ENCODE measurements at regions not wholly inside any gene's neighbourhood (a gene's known extent, or its start where the extent isn't known, plus 50 kb on each side); places are given as distances from the start of the nearest gene placed in this dataset.

DNA sequence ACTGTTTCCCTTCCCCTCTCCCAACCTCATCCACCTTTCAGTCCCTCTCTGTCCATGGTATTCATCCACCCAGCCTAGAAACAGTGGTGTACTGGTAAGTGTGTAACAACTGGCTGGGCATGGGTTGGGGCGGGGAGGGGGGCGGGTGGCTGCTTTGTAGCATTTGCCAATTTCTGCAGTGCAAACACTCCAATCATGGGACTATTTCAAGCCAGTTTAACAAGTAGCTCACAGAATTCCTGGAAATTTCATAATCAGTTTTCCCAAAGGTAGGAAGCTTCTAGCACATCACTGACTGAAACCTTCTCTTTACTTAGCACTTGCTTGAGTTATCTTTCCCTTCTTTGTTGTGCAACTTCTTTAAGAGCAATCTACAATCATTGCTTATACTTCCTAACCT is 100.8 kb upstream of the WASF3 start:
- DNase-seq (ENCODE audit: low spot score): no peak

DNA sequence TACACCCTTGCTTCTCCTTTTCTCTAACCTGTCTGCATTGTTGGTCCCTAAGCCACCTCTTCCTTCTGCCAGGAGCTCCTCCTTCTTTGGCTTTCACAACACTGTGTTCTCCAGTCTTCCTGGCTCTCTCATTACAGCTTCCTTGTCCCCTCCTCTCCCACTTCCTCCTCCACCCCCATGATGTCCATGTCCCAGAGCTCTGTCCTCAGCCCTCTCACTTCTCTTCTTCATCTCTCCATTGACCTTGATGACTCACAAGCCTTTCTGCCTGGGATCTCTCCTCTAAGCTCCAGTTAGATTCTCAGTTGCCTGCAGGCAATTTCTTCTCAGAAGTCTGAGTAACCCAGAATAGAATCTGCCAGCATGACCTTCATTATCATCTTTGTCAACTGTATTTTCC is 100.3 kb upstream of the WASF3 start:
- no peak for DNase-seq (ENCODE audit: low spot score)

DNA sequence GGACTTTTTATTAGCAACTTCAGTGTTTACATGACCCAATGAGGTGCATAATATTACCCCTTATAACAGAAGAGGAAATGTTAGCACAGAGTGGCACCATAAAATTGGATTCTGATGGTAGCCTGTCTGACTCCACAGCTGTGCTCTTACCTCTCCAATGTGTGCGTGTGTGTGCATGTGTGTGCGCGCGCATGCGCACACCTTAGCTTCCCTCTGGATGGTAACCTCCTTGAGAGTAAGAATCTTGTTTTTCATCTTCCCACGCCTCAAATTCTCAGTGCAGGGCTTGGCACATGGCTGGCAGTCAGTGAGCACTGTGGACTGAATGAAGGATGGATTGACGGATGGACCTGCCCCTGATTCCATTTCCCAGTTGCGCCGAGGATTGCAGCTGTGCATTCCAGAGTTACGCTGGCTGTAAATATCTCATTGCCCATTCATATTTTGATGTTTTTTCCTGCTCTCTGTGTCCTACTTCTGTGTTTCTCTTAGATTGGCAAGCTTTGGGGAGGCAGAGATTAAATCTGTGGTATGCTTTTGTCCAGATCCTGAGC is 99.2 kb upstream of the WASF3 start:
- DNase-seq (ENCODE audit: low spot score): no peak

DNA sequence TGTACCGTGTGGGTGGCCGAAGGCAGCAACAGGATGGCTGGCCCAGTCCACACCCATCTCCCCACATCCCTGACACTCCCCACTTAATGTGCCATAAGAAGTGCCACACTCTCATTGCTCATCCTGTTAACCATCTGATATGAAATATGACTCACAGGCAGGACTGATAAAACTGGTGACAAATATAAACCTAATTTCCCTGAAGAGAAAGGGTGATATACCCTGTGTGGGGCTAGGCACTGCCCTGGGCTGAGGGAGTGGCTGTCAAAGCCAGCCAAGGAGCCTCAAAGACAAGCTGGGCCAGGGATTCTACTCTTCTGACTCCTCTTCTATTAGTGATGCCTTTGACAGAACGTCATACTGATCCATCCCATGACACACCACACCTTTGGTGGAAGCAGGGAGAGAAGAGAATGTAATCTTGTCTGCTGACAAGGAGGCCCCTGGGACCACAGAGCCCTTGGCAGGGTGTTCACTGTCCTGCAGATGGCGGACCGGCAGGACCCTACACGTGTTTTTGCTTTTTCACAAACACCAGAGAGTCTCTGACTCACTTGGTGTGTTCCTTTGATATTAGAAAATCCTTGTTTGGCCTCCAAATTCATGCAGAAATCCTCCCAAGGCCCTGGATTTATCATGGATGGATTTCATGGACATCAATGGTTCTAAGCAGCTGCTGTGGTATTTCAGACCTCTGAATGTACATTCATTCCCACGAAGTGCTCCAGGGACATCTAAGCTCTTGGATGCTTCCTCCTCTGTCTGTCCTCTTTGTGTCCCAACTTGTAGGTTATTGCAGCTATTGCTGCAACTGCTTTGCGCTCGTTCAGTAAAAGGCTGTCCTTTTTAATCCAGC is 98.0 kb upstream of the WASF3 start:
- no peak for DNase-seq (ENCODE audit: low spot score)

DNA sequence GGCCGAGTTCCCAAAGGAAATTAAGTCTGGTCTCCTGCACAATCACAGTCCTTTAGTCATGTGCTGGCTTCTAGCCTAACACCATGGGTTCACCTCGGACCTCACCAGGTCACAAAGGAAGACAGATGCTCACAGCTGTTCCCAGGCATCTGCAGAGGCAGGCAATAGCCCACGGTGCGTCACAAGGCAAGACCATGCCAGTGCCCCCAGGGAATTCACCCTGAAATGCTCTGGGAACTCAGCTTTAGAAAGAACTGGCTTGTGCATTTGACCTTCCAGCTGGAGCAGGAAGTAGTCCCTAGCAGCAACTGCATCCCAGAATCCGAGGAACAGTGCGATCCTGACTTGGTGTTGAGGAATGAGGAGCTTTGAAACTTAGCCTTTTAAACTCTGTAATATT is 96.8 kb upstream of the WASF3 start:
- DNase-seq (ENCODE audit: low spot score): no peak

DNA sequence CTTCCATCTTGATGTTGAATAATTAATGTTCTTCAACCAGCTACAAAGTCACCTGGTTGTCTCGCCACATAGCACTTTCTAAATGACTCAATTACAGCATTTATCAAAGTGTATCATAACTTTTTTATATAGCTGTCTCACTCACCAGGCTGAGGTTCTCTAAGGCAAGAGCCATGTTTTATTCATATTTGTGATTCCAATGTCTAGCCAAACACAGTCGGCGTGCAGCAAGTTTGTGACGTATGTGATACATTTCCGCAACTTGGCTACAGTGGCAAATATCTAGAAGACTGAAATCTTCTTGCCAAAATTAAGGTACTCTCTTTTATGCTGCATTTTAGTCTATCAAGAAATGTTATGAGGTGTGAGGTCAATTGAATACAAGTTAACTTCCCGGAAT is 94.2 kb upstream of the WASF3 start:
- no peak for DNase-seq (ENCODE audit: low spot score)

DNA sequence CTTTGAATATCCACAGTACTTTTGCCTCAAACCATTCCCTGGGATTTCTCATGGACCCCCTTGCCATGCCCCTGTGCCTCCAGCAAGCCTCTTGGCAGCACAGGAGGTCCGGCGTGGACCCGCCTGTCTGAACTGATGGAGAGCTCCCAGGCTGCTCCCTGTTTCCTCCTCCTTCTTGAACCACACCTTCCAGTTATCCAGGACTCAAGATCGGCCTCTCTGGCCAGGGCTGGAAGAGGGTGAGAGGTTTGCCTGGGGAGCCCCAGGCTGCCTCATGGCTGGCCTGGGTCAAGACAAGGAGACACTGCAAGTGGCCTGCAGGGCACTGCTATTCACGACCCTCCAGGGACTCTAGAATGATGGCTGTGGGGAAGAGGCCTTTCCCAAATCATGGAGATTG is 93.6 kb upstream of the WASF3 start:
- no peak for DNase-seq (ENCODE audit: low spot score)

DNA sequence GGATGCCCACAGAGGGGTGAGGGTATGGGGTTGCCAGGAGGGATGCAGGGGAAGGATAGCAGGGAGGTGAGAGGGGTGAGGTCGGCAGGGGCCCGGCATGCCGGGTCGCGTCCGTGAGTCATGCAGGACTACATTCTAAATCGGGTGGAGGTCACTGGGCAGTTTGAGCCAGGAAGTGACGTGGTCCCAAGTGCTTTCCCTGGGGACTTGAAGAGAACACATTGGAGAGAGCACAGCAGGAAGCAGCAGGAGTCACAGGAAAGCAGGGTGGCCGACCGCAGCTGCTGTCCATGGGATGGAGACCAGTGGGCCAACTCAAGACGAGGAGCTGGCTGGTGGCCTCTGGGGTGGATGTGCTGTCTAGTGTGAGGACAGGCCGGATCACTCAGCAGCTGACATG is 92.0 kb upstream of the WASF3 start:
- no peak for DNase-seq (ENCODE audit: low spot score)

DNA sequence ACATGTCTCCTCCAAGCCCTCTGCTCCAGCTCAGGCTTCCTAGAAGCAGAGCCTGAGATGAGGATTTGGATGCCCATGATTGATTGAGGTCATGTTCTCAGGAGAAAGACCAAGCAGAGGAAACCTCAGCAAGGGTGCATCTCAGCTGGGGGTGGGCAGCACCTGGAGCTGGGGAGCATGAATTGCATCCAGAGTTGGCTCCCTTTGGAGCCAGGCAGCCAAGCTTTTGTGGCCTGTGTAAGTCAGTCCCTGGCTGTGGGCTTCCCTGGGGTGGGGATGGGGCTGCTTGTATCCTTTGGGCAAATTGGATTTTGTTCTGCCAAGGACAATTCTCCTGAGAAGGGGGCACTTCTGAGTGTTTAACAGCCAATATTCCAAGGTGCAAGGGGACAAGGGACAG is 91.5 kb upstream of the WASF3 start:
- DNase-seq (ENCODE audit: low spot score): no peak

DNA sequence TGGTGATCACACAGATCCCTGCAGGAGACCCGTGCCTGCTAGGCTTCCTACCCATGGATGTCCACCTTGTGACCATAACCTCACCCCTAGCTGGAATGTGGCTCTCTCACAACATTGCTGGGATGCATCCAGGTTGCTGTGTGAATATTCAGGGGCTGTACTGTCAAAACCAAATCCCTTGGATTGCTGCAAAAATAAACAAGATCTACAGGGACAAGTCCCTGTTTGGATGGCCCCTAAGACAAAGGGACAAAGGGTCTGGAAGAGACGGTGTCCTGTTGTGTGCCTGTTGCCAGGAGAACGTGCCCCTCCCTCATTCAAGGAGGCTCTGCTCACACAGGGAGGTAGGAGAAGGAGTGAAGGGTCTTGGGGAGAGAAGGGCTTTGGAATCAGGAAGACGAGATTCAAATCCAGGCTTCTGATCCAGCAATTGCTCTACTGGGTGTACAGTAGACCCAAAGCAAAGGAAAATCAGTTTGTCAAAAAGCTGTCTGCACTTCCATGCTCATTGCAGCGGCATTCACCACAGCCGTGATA is 89.2 kb upstream of the WASF3 start:
- no peak for DNase-seq (ENCODE audit: low spot score)

DNA sequence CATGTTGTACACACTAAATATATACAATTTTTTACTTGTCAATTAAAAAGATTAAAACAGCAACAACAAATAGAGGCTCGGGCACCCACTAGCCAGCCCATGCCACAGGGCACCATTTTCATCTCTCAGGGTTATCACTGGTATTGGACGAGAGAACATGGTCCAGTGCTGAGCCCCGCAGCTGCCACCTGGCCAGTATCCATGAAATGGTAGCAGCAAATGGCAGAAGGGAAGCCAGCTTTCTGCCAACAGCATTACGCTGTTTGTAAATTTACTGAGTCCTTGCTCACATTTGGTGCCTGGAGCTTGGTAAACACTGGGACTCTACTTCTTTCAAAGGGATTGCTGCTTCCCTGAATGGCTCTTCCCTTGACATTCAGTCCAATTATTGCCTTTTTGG is 87.9 kb upstream of the WASF3 start:
- DNase-seq (ENCODE audit: low spot score): no peak

DNA sequence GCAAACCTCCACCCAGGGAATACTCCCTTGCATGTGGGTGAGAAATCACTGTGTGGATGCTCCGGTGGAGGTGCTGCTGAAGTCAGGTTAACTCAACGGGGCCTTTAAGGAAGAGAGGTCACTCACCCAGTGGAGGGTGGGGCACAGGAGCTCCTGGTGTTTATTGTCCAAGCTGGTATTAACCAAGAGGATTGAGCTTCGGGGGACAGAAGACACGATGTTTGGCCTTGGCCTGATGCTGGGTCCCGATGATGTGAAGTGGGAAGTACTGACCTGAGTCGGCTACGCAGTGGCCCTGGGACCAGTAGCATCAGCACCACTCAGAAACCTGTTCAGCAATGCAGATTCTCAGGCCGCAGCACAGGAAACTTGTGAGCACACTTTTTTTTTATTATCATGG is 85.7 kb upstream of the WASF3 start:
- no peak for DNase-seq (ENCODE audit: low spot score)

DNA sequence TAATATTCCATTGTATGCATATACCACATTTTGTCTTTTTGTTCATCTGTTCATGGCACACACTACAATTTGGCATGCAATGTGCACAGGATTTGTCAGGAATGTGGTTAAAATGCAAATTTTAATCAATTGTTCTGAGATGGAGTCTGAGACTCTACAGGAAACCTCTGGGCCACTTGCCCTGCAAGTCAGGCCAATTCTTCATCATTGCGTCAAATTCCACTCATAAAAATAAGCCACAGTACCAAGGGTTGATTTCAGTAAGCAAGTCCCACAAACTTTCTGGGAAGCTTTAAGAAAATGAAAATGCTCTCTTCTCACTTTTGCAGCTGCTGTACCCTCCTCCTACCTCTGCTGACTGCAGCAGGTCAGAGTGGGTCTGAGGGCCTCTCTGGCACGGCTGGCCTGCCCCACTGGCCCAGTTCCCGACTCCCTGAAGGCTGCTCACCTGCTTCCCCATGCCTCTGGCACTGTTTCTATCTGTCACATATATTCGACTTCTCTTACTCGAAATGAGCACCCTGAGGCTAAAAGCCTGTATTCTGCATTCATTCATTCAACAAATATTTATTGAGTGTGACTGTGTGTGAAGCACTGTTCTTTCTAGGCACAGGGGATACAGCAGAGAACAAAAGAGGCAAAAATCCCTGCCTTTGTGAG is 83.8 kb upstream of the WASF3 start:
- no peak for DNase-seq (ENCODE audit: low spot score)

DNA sequence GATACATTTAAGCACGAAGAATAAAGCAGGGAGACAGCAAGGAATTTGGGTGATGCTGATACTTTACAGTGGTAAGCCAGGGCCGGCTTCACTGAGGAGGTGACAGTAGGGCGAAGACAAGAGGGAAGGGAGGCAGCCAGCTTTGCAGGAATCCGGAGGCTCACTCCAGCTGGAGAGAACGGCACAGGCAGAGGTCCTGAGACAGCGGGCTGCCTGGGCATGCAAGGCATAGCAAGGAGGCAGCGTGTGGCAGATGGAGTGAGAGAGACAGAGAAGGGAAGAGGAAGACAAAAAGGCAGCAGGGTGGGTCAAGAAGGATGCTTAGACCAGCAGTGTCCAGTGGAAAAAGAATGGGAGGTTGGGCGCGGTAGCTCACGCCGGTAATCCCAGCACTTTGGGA is 83.2 kb upstream of the WASF3 start:
- DNase-seq (ENCODE audit: low spot score): no peak

DNA sequence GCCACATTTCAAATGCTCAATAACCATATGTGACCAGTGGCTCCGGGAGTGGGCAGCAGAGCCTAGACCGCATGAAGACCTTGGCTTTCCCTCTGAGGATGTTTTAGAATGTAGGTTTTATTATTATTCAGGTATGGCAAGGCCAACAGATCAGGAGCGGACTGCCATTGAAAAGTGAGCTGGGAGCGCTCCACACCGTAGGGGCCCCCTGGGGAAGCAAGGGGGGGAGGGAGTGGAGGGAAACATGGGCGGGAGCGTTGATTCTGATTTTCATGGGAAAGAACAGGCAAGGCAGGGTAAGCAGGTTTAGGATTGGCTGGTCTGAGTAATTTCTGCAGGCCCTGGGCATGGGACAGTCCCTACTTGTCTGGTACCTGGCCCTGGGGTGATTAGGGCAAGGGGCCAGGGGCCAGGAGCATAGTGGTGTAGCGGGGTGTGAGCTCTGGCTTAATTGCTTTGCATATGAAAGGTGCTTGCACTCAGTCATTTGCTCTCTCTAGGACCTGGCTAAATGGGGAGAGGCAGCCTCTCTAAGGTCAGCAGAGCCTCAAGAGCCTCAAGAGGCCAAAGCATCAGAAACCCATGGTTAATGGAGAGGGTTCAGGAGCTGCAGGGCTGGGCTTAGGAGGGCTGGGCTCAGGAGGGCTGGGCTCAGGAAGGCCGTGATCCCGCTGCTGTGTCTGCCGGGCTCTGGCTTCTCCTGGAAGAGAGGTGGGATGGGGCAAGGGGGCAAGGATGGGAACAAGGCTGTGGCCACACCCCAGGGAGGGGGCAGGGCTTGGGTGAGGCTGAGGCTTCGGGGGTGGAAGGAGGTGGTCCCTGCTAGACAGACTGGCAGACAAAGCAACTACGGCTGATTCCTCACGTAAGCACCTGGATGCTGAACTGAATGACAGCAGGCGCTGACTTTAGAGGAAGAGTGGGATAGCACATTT is 82.0 kb upstream of the WASF3 start:
- no peak for DNase-seq (ENCODE audit: low spot score)

DNA sequence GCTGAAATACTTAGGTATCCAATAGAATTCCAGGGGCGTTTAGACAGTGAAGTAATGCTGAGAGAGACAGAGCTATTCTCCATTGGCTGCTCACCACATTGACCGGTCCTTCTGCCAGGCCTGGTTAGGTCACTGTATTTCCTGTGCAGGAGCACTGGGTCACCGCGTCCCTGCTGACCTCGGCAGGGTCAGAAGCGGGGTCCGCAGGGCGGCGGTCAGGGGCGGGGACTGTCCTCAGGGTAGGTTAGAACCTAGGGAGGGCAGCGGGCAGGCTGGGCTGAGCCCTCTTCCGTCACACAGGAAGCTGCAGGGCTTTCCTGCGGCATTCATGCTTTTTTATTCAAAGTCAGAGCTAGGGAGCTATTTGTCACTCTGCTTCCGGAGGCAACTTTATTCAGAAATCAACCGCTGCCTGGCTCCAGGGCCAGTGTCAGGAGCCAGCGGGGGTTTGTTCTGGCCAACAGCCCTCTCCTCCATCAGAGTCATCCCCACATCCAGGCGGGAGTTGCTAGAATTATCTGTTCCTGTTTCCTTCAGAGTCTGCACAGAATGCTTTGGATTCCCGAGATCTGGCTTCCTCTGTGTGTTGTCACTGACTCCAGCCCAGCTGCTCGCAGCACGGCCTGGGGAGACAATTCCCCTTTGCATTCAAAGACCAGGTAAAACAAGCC is 81.2 kb upstream of the WASF3 start:
- no peak for DNase-seq (ENCODE audit: low spot score)

DNA sequence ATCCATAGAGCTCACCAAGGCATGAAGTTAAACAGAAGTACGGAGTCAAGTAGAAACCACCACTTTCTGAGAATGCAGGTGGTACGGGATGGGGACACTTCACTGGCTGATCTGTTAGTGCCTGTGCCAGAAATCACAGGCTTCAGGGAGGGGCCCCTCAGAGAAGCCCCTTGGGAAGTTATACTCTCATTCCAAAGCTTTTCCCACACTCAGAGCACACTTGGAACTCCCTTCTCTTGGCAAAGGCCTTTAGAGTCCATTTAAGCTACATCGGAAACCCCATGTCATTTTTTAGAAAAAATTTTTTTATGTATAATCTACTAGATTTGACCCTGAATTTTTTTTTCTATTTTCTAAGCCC is 80.7 kb upstream of the WASF3 start:
- no peak for DNase-seq (ENCODE audit: low spot score)

DNA sequence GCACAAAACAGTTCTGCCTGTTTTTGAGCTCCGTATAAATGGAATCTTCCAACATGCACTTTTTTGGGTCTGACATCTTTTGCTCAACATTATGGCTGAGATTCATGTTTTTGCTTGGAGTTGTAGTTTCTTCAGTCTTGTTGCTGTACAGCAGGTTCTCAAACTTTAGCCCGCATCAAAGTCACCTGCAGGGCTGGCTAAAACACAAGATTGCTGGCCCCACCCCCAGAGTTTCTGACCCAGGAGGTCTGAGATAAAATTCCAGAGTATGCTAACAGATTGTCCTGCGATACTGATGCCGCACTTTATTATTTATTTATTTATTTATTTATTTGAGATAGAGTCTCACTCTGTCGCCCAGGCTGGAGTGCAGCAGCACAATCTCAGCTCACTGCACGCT is 79.8 kb upstream of the WASF3 start:
- no peak for DNase-seq (ENCODE audit: low spot score)

DNA sequence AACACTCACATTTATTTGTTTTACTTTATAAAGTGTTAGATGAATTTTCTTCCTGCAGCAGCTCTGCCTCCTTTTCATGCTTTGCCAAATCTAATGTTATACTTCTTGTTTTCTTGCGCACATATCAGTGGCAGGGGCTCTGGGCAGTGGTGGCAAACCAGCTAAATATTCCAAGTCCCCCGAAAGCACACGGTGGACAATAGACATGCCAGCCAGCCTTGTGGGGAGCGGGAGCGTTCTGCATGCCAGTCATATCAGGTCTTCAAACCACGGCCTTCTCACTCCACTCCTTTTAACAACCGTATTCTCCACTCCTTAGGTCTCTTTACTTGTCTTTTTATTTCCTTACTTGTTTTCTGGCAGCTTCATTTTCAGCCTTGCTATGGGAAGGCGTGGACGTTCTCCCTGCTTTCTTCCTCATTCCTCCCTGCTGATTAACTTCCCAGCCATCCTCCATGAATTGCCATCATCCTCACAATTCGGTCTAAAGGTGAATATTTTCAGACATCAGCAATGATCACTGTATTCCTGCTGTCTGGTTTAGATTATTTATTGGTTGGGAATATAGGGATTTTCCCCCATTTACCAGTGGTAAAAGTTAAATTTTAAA is 77.1 kb upstream of the WASF3 start:
- no peak for DNase-seq (ENCODE audit: low spot score)

DNA sequence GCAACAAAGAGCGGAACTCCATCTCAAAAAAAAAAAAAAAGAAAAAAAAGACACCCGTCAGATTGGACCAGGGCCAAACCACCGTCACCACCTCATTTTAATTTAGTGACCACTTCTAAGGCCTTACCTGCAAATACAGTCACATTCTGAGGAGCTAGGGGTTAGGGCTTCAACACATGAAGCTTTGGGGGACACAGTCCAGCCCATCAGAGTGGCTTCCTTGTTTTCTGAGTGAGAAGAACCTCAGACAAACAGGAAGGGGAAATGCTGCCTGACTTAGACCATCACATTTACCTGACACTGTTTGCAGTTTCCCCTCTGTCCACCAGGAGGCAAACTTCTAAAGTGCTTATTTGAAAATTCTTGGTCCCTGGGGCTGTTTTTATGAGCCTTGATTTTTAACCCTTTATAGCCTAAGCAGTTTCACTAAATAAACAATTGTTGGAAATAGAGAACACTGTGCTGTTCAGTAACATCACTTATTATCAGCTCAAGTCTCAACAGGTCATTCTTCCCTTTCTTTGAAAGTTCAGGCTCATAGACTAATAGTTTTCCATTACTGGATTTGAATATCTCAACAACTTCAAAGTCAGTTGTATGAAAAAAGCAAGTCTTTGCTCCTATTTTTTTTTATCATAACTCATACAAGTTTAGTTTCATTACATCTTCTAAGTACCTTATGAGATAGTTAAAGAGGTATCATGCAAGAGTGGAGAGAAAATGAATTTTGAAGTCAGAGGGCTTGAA is 74.9 kb upstream of the WASF3 start:
- DNase-seq (ENCODE audit: low spot score): peak; percentile 77

DNA sequence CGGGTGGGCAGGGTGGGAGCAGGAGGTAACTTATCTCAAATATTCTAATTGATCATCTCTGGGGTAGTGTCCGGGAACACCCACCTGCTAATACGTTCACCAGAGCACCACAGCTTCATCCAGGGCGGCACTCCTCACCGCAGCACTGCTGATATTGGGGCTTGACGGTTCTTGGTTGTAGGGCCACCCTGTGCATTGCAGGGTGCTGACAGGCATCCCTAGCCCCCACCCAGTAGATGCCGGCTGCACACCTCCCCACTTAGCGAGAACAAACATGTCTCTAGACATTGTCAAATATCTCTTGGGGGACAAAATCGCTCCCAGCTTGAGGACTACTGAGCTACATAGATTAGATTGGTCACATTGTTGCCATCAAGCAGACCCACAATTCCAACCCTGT is 73.9 kb upstream of the WASF3 start:
- DNase-seq (ENCODE audit: low spot score): no peak
